Fibroblast of skin of right biceps (primary cell): ENCODE measurements at regions not wholly inside any gene's neighbourhood (a gene's known extent, or its start where the extent isn't known, plus 50 kb on each side); places are given as distances from the start of the nearest gene placed in this dataset.
"Not testable (repeated sequence)": the region's sequence is repeated elsewhere in the genome, so short reads cannot be mapped to it uniquely, and the experiment has no call there.

Experiments used
- DNase-seq: peaks from one replicate; pipeline ENCODE4 v3.0.0-alpha.2; 2013

GRCh38 chrX:8105531-8105930 is 65.5 kb downstream of the VCX2 start:
- DNase-seq = no peak

GRCh38 chrX:8103655-8104054 is 67.4 kb downstream of the VCX2 start:
- no peak for DNase-seq

- no peak for DNase-seq
Measured at GRCh38 chrX:8091510-8091909, 79.6 kb downstream of the VCX2 start.

- no peak for DNase-seq
Measured at GRCh38 chrX:8090906-8091305, 80.2 kb downstream of the VCX2 start.

GRCh38 chrX:8090482-8090881 is 80.6 kb downstream of the VCX2 start:
- no peak for DNase-seq

- DNase-seq = no peak
Measured at GRCh38 chrX:8089141-8089540, 81.9 kb downstream of the VCX2 start.

DNA sequence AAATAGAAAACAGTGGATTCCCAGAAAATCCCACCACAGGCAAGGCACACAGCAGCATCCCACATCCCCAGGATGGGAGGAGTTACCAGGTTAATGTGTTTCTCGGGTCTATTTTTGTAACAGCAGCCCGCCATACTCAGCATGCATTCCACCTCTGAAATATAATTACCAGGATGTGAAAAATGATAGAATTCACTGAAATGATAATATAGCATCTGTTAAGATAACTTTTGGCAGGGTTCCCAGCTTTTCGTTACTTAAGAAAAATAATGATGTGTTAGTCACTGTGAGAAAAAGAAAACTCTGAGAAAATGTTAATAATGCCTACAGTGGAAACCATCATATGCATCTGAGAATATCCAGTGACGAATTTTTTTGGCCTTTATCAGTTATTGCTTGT is 87.1 kb downstream of the VCX2 start:
- DNase-seq = peak; percentile 74

GRCh38 chrX:8083286-8083685 is 87.8 kb downstream of the VCX2 start:
- DNase-seq = peak; percentile 37

- peak; percentile 4 for DNase-seq
Measured at GRCh38 chrX:8075636-8076035, 95.4 kb downstream of the VCX2 start.

DNA sequence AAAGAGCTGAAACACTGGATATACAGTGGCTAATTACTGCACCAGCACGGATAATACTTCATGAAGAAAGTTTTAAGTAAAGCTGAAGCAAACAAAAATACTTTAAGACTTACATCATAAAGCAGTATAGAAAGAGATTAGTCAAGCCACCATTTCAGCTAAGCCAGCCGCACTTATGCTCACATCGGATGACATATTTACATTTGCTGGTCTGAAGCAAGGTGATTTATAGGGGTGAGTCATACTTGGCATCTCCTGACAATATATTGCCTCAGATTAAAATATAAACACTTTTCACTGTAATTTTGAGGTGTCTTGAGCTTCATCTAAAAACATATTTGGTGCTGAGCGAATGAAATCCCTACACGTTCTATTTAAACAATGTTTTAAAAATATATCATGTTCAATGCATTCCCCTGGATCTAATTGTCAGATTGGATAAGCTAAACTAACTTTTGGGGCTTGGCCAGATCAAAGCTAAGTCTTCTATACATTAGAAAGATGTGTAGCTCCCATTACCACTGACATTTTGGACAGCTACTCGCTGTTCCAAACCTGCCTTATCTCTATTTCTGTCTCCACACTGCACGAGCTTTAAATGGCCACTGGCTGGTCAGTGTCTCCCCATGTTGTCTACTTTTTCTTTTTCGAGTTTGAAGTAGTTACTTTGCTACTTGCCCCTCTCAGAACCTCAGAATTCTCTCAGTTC is 103.2 kb downstream of the VCX2 start:
- DNase-seq = peak; percentile 69

DNA sequence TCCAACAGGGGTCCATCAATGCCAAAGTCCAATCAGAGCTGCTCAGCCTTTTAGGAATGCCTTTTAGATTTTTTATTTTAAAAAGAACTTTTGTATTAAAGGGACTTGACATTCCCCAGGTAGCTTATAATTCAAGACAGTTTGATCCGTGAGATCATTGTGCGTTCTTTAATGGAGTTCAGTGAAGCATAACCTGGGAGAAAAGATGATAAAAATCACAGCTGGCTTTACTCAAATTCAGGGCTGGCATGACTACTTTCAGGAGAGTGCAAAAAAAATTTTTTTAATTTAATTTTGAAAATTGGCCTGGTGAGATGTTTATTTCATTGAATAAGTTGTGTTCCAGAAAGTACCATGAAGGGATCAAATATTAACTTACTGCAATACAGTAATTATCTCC is 118.2 kb downstream of the VCX2 start:
- DNase-seq = no peak

DNA sequence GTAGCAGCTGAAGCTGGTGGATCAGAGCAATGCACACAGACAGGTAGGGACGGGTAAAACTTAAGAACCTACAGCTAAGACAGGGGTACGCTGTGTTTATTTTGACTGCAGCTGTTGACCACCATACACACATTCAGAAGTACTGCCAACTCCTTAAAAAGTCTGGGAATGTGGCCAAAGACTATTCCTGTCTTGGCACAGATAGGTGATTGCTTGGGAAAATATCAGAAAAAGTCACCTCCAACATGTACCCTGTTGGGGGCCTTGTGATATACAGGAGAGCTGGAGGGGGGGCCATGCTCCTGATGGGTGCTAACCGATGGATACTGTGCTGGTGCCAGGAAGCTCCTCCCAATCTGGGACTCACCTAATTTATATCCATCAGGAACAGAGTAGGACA is 121.2 kb downstream of the VCX2 start:
- no peak for DNase-seq

DNA sequence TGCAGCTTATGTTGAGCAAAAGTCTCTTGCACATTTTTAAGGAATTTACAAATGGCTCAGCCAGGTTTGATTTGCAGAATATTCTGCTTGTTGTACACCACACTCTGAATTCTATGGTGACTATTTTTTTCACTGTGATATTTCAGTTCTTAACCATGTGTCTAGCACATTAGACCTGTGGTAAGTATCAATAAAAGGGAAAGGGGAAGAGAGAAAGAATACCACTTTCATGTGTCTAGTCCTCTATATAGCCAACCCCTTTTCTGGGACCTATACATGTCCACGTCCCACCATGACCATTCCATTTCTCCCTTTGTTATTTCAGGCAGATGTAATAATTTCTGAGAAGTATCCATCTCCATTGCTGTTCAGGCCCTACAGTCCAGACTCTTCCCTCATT is 121.3 kb upstream of the PNPLA4 start:
- no peak for DNase-seq

- no peak for DNase-seq
Measured at GRCh38 chrX:8044947-8045346, 117.7 kb upstream of the PNPLA4 start.

- no peak for DNase-seq
Measured at GRCh38 chrX:8043546-8043945, 116.3 kb upstream of the PNPLA4 start.

DNA sequence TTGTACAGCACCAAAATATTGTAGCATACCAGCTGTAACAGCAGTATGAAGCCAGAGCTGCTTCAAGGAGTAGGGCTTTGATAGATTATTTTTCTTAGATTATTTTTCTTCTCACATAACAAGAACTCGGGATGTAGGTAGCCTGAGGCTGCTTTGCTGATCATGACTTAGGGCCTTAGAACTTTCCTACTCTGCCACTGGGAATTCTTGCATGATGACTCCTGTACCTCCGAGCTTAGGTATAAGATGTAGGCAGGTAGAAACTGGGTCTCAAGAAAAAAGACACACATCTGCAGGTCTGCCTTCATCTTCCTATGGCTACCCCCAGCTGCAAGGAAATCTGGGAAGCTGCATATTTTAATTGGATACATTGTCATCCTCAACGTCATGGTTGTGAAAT is 115.9 kb upstream of the PNPLA4 start:
- no peak for DNase-seq

- peak; percentile 0 for DNase-seq
Measured at GRCh38 chrX:8042304-8042703, 115.1 kb upstream of the PNPLA4 start.

DNA sequence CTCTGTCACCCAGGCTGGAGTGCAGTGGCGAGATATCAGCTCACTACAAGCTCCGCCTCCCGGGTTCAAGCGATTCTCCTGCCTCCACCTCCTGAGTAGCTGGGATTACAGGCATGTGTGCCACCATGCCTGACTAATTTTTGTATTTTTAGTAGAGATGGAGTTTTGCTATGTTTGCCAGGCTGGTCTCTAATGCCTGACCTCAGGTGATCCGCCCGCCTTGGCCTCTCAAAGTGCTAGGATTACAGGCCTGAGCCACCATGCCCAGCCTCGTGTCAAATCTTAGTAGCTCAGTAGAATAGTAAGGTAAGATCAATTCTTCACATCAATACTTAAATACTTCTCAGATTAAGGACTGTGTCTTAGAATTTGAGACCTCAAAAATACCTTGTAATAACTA is 112.5 kb upstream of the PNPLA4 start:
- DNase-seq = not testable (repeated sequence)

GRCh38 chrX:8037593-8038348 is 110.6 kb upstream of the PNPLA4 start:
- DNase-seq = no peak

- DNase-seq = no peak
Measured at GRCh38 chrX:8036914-8037313, 109.7 kb upstream of the PNPLA4 start.

GRCh38 chrX:8034058-8034457 is 106.8 kb upstream of the PNPLA4 start:
- no peak for DNase-seq

GRCh38 chrX:8033175-8033574 is 106.0 kb upstream of the PNPLA4 start:
- no peak for DNase-seq

- no peak for DNase-seq
Measured at GRCh38 chrX:8030361-8030760, 103.1 kb upstream of the PNPLA4 start.

- DNase-seq = no peak
Measured at GRCh38 chrX:8027827-8028226, 100.6 kb upstream of the PNPLA4 start.

DNA sequence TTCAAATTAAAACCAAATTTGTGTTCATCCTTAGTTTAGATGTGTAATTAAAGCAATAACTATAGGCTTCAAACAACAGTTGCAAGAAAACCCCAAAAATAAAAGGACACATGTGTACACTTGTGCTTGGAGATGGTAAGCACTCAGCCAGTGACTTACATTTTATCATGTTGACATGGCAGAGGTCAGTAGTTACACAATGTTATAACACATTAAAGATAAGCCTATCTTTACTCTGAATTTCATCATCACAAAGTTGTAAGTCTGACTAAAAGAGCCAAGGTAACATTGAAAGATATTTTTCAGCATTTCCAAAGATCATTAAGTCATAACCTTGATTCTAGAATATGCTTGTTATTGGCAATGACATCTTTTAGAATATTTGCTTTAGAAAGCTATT is 98.5 kb upstream of the PNPLA4 start:
- no peak for DNase-seq
